Epithelial cell of esophagus (primary cell): ENCODE measurements at regions not wholly inside any gene's neighbourhood (a gene's known extent, or its start where the extent isn't known, plus 50 kb on each side); places are given as distances from the start of the nearest gene placed in this dataset.

Source experiments
- DNase-seq: peaks from one replicate; pipeline ENCODE4 v3.0.0; 2010; ENCODE audit warnings: low read depth
- H3K4me3 ChIP-seq: 2 replicates; pipeline ENCODE4 v1.5.1; 2011; ENCODE audit warnings: mild to moderate bottlenecking, low read length, control low read depth
- TF ChIP-seq, protein P1 (sequence below): IDR thresholded peaks from 2 replicates; pipeline ENCODE4 v1.5.1; 2011; ENCODE audit warnings: low read depth, mild to moderate bottlenecking, low read length, control low read depth, inconsistent platforms; ENCODE audit not compliant: insufficient read depth; ENCODE audit errors: missing control alignments

DNA sequence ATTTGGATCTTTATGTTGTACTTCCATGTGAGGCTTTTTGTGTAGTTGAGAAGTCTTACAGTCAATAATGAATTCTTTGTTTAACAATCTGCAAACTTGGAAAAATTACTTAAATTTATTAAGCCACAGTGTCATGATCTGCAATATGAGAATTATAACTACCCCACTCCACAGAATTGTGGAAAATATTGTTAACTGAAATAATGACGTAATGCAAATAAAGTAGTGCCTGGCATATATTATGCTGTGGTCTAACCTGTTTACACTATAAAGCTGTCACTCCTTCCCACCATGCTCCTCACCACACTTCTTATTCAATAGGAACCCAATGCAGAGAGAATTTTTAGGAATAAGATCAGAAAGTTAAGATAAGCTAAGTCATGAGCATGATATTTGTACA lies 632.1 kb upstream of the GALNTL6 start:
- no peak overlapping the region for H3K4me3 ChIP-seq
- DNase-seq = no peak
- TF ChIP-seq, protein P1, sequence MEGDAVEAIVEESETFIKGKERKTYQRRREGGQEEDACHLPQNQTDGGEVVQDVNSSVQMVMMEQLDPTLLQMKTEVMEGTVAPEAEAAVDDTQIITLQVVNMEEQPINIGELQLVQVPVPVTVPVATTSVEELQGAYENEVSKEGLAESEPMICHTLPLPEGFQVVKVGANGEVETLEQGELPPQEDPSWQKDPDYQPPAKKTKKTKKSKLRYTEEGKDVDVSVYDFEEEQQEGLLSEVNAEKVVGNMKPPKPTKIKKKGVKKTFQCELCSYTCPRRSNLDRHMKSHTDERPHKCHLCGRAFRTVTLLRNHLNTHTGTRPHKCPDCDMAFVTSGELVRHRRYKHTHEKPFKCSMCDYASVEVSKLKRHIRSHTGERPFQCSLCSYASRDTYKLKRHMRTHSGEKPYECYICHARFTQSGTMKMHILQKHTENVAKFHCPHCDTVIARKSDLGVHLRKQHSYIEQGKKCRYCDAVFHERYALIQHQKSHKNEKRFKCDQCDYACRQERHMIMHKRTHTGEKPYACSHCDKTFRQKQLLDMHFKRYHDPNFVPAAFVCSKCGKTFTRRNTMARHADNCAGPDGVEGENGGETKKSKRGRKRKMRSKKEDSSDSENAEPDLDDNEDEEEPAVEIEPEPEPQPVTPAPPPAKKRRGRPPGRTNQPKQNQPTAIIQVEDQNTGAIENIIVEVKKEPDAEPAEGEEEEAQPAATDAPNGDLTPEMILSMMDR = no peak

GRCh38 chr4:171170671-171171070 lies 642.5 kb upstream of the GALNTL6 start:
- no peak overlapping the region for H3K4me3 ChIP-seq
- TF ChIP-seq, protein P1 = no peak
- no peak for DNase-seq

GRCh38 chr4:171169396-171169795 lies 643.8 kb upstream of the GALNTL6 start:
- TF ChIP-seq, protein P1 = no peak
- no peak for DNase-seq
- H3K4me3 ChIP-seq = no peak overlapping the region

DNA sequence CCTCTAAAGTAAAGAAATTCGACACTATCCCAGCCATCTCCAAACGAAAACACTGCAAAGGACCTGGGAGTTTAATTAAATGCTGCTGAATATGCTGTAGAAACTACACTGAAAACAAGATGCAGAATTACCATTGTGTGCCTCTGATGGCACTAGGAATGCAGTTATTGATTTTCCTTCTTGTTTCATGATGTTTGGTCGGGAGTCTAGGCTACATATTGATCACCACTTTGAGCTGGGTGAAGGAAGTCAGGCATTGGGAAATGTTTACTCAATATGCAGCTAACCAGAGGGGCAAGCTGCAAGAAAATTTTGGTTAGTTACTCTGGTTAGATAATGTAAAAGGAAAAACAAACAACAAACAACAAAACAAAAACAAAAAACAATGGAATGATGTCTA lies 650.7 kb upstream of the GALNTL6 start:
- TF ChIP-seq, protein P1 = no peak
- no peak overlapping the region for H3K4me3 ChIP-seq
- no peak for DNase-seq

- DNase-seq = no peak
- H3K4me3 ChIP-seq = no peak overlapping the region
- TF ChIP-seq, protein P1 = no peak
These were observed 655.6 kb upstream of the GALNTL6 start for GRCh38 chr4:171157462-171158082.

DNA sequence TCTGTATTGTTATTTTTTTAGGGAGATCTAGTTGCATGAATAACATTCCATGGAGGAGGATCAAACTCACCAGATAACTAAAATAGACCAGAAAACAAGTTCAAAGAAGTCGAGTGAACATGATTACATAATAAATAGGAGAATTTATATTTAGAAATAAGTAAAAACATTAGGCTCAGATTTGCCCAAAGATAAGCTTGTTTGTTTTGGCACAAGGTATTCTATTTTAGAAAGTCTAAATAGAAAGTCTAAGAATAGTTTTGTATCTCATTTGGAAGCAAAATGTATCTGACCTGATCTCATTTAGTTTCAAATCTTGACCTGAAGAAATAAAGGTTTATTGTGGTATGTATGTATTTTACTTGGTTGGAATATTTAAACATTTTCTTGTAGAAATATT lies 670.6 kb upstream of the GALNTL6 start:
- TF ChIP-seq, protein P1 = no peak
- no peak overlapping the region for H3K4me3 ChIP-seq

GRCh38 chr4:171142045-171142444 lies 671.2 kb upstream of the GALNTL6 start:
- H3K4me3 ChIP-seq = no peak overlapping the region
- TF ChIP-seq, protein P1 = no peak
- no peak for DNase-seq

More for the DNA sequence above, 670.6 kb upstream of the GALNTL6 start:
- no peak for DNase-seq
